ENCODE measurements at regions not wholly inside any gene's neighbourhood (a gene's known extent, or its start where the extent isn't known, plus 50 kb on each side); places are given as distances from the start of the nearest gene placed in this dataset.
"Not testable (repeated sequence)": the region's sequence is repeated elsewhere in the genome, so short reads cannot be mapped to it uniquely, and the experiment has no call there.

GRCh38 chr6:142016666-142017065 is 116.1 kb upstream of the GJE1 start:
- DNase-seq: not testable (repeated sequence)

- not testable (repeated sequence) for DNase-seq
Observed at GRCh38 chr6:142015463-142015862, 117.3 kb upstream of the GJE1 start.

- DNase-seq: no peak
Observed at GRCh38 chr6:142015011-142015410, 117.7 kb upstream of the GJE1 start.

GRCh38 chr6:142014515-142014914 is 118.2 kb upstream of the GJE1 start:
- DNase-seq: peak; percentile 82

GRCh38 chr6:142013875-142014495 is 118.7 kb upstream of the GJE1 start:
- DNase-seq: peak; percentile 83

GRCh38 chr6:142013287-142013686 is 119.4 kb upstream of the GJE1 start:
- DNase-seq: peak; percentile 89

GRCh38 chr6:142011775-142012174 is 121.0 kb upstream of the GJE1 start:
- DNase-seq: no peak

GRCh38 chr6:142011156-142011555 is 121.6 kb upstream of the GJE1 start:
- peak; percentile 21 for DNase-seq

GRCh38 chr6:142009647-142010046 is 123.1 kb upstream of the GJE1 start:
- DNase-seq: no peak

GRCh38 chr6:142008781-142009180 is 123.9 kb upstream of the GJE1 start:
- no peak for DNase-seq

- DNase-seq: no peak
Observed at GRCh38 chr6:142008016-142008735, 124.5 kb upstream of the GJE1 start.

- DNase-seq: no peak
Observed at GRCh38 chr6:142005021-142005420, 127.7 kb upstream of the GJE1 start.

GRCh38 chr6:142002825-142003405 is 129.8 kb upstream of the GJE1 start:
- DNase-seq: no peak

- no peak for DNase-seq
Observed at GRCh38 chr6:141996823-141997222, 135.9 kb upstream of the GJE1 start.

- no peak for DNase-seq
Observed at GRCh38 chr6:141992109-141992508, 140.6 kb upstream of the GJE1 start.

GRCh38 chr6:141990840-141991239 is 141.9 kb upstream of the GJE1 start:
- DNase-seq: no peak

GRCh38 chr6:141989706-141989959 is 143.1 kb upstream of the GJE1 start:
- no peak for DNase-seq

GRCh38 chr6:141988954-141989705 is 143.6 kb upstream of the GJE1 start:
- peak; percentile 61 for DNase-seq

- DNase-seq: no peak
Observed at GRCh38 chr6:141988327-141988726, 144.4 kb upstream of the GJE1 start.

- no peak for DNase-seq
Observed at GRCh38 chr6:141986457-141986856, 146.3 kb upstream of the GJE1 start.

GRCh38 chr6:141981190-141981589 is 151.5 kb upstream of the GJE1 start:
- DNase-seq: no peak

- DNase-seq: no peak
Observed at GRCh38 chr6:141977782-141978181, 154.9 kb upstream of the GJE1 start.

GRCh38 chr6:141976994-141977393 is 155.7 kb upstream of the GJE1 start:
- no peak for DNase-seq
